ENCODE measurements at regions not wholly inside any gene's neighbourhood (a gene's known extent, or its start where the extent isn't known, plus 50 kb on each side); places are given as distances from the start of the nearest gene placed in this dataset.

- DNase-seq: no peak
Observed at GRCh38 chr3:56983427-56983826, 77.0 kb upstream of the SPATA12 start.

DNA sequence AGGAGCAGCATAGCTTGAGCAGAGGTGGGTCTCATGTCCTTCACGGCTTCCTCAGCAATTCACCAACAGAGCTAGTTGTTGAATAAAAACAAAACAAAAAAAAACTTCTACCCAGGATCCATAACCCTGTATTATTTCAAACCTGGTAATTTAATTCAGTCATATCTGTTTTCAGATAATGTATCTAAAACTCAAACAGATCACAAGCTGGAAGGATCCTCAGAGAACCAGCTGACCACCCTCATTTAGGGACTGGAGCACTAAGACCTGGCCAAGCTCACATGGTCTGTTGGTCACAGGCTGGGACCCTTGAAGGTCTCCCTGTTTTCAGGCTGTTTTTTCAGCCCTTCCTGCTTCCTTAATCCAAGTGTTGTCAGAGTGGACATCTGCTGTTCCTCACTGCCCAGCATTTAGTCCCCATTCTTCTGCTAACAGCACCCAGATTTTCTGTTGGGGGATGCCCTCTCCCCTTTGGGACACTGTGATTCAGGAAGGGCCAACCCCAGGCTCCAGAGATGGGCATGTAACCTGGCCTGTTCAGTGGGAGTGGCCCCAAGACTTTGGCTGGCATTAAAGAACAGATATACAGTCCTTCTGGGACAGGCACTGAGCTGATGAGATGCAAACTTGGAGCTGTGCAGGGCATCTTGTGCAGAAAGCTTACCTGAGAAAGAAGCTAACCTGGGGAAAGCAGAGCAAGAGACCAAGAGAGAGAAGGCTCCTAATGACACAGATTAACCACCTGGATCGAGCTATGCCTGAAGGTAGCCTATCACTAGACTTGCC, 78.8 kb upstream of the SPATA12 start:
- DNase-seq: no peak

DNA sequence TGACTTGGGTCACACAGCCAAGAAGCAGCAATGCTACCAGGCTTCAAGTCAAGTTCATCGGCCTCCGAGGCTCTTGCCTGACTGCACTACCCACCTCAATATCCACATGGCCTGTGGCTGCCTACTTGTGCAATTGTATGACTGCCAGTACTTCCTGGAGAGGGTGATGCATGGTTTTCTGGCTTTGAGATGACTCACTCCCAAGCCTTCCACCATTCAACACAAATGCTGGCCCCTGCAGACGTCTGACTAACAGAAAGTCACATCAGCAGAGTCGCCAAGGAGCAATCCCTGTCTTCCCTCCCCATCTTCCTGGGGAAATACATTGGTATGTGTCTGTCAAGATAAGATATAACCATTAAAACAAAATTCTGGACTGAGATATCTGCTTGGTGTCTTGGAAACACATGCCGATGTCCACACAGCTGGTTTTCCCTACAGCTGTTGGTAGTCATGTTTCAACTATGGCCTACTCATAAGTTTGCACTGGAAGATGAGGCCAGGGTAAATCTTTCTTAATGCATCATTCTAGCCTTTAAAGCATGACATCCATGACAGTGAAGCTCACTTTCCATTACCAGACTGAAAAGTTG, 79.6 kb upstream of the SPATA12 start:
- peak in 2 of 5 experiments; percentile 23 to 77 for DNase-seq

DNA sequence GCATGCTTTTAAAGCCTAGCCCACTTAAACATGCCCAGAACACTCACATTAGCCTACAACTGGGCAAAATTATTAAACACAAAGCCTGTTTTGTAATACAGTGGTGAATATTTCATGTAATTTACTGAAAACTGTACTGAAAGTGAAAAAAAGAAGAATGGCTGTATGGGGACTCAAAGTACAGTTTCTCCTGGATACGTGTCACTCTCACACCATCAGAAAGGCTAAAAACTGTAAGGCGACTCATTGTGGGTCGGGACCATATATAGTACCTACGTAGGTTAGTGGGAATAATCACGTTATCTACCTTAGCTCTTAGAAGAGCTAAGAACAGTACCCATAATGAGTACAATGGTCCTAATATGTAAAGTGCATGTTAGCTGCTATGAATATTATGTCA, 80.2 kb upstream of the SPATA12 start:
- DNase-seq: no peak

DNA sequence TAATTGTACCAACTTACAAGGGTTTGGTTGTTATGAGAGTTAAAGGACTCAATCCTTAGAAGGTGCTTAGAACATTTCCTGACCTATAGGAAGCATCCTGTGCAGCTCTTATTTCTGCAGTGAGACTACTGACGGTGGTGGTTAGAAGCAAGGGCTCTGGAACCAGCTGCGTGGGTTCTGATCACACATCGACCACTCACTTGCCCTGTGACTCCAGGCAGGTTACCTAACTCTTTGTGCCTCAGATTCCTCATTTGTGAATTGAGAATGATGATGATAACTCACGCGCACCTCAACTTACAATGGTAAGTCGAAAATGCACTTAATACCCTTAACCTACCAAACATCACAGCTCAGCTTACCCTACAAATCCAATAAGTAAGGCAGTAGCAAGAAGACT, 80.7 kb upstream of the SPATA12 start:
- no peak for DNase-seq

GRCh38 chr3:56977561-56977889, 82.9 kb upstream of the SPATA12 start:
- no peak for DNase-seq

DNA sequence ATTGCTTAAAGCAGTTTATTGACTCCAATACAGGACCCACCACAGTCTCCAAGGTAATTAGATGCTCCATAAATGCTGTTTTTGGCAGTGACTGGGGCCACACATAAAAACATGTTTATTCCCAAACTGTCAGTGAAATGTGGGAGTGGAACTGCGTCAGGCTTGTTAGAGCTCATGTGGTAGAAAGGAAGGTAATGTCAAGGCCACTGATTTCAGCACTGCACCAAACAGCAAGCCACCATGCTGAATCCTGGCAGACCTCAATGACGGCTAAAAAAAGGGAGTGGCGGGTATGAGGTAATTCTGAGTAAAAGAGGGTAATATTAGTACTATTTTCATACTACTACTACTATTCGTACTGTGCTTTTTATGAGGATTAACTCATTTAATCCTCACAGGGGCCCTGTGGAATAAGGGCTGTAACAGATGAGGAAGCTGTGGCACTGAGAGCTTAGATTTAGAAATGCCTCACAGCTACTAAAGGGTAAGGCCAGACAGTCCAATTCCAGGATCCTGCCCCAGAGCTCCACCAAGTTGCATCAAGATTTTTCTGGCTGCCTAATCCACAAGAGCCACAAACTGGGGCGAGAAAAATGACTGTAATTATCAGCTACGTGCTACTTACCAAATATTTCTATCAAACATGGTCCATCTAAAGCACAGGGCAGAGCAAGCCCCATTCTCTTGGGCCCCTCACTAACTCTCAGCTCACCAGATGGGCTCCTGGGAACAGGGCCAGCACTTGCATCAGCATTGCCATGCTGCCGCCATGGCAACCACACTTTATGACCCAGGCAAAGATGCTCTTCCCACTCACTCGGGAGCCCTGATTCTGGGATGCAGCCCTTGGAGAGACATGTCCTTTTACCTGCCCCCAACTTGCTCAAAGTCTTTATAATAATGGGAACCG, 83.6 kb upstream of the SPATA12 start:
- no peak for DNase-seq

DNA sequence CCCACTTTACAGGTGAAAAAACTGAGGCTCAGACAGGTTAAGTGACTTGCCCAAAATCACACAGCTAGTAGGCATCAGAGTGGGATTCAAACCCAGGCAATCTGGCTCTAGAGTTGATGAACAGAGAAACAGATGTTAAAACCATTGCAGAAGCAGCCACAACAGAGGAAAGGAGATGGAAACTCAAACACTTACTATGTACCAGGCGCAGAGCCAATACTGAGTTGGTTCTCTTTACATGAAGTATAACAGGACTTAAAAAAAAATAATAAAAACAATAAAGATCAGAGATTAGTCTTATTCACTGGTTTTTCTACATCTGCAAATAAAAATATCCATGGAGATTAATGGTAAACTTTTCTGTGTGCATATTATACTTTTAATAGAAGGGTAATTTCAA, 84.9 kb upstream of the SPATA12 start:
- no peak for DNase-seq

DNA sequence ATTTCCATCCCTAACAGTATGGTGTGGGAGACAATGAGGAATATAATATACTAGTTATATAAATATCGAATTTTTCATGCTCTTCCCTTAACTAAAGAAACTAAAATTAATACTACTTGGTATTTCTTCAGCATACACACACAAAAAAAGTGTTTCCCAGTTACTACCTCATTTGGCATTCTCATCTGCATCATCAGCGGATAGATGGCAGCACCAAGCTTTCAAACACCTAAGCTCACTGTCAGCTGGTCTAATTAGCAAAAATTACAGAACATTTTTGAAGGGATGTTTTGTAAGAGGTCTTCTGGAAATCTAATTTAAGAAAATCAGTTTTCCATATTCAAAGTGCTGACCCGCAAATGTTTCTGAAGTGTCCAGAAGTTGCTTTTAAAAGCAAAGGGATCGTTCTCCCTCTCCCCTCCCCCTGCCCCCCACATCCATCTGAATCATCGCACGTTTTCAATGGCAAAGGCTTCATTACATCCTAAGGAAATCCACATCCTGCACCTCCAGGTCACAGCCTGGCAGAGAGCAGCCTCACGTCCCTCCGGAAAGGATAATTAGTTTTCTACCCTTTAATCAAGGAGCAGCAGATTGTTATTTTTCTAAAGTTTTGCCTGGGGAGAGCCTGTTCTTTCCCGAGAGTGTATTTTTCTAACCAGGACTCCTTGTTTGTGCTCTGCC, 86.1 kb upstream of the SPATA12 start:
- no peak for DNase-seq

- DNase-seq: no peak
Observed at GRCh38 chr3:56971816-56972215, 88.6 kb upstream of the SPATA12 start.

DNA sequence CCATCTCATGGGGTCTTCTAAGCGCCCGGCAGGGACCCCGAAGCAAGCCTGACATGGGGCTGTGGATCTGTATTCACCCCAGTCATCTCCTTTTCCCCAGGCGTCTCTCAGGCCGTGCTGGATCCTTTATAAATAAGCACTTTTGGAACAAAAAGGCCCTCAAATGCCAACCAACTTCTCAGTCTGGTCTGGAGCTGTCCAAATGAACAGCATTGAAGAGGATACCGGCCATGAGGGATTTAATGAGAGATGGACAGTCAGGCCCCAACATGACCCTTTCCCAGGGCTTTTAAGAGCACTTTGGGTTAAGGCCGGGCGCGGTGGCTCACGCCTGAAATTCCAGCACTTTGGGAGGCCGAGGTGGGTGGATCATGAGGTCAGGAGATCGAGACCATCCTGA, 89.2 kb upstream of the SPATA12 start:
- DNase-seq: no peak

DNA sequence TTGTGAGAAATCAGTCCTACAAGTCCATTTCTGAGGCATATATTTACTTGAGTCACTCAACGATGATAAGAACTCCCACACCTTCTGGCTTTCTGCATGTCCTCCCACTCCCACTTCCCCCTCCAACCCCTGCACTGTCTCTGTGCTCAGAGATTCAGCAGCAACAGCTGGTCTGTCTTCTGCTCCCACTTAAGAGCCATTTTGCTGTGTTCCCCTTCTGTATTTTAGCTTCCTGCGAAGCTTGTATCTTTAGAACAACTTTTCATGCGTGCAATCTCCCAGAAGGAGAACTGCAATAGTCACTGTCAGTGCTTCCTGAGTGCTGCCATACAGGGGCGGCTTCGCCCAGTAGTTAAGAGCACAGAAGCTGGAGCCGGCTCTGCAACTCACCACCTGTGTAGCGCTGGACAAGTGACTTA, 90.0 kb upstream of the SPATA12 start:
- DNase-seq: no peak

DNA sequence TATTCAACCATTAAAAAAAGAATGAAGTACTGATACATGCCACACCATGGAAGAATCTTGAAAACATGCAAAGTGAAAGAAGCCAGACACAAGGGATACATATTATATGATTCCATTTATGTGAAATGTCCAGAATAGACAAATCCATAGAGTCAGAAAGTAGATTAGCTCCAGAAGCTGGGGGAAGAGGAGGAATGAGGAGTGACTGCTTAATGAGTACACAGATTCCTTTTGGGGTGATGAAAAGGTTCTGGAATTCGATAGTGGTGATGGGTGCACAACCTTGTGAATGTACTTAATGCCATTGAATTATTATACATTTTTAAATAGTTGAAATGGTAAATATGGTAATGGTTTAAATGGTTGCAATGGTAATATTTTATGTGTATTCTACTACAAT, 90.6 kb upstream of the SPATA12 start:
- no peak for DNase-seq

GRCh38 chr3:56966509-56966908, 94.0 kb upstream of the SPATA12 start:
- DNase-seq: no peak

DNA sequence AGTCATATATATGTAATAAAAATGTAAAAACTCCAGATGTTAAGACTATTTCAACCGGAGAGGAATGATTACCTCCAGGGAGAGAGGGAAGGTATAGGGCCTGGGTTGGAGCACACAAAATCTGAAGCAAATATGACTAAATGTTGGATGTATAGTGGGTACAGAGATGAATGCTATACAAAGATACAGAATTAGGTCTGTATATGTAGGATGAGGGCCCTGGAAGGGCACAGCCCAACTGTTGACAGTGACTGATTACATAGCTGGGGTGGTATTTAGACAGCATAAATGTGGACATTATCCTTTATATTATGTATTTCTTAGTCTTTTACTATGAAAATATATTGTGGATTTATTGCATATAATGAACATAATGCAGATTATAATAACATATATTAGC, 94.4 kb upstream of the SPATA12 start:
- DNase-seq: no peak

DNA sequence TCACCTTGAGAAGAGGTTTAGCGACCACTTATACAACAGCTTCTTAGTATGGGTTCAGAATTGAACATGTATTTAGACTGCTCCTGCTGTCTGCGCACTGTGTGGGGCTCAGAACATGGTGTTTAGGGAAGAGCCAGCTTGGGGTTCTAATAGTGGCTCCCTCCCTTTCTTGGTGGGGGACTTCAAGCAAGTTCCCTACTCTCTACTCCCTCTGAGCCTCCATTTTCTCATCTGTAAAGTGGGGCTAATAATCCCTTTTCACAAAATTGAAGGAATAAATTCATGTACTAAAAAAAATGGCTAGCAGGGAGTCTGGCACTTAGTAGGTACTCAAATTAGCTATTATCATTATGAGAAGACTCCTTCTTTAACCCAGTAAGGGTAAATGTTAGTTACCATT, 97.5 kb upstream of the SPATA12 start:
- DNase-seq: no peak

- no peak for DNase-seq
Observed at GRCh38 chr3:56962206-56962605, 98.3 kb upstream of the SPATA12 start.

GRCh38 chr3:56960234-56960917, 100.1 kb upstream of the SPATA12 start:
- DNase-seq: no peak

- DNase-seq: no peak
Observed at GRCh38 chr3:56958879-56959278, 101.6 kb upstream of the SPATA12 start.

GRCh38 chr3:56957522-56957921, 102.9 kb upstream of the SPATA12 start:
- no peak for DNase-seq

DNA sequence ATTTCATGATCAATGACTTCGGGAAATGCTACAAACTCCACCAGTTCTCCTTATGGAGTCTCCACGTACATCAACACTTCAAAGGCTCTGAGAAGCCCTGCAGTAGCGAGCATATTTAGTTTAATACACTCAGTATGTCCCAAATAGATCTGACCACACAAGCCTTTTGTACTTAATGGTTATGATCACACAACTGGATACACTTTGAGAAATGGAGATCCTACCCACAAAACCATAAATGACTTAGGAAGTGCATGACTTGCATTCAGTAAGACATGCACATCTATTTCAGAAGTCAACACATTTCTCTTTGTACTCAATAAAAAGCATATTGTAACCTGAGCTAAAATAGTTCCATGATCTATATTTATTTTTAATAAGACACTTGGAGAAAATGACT, 103.6 kb upstream of the SPATA12 start:
- DNase-seq: no peak

DNA sequence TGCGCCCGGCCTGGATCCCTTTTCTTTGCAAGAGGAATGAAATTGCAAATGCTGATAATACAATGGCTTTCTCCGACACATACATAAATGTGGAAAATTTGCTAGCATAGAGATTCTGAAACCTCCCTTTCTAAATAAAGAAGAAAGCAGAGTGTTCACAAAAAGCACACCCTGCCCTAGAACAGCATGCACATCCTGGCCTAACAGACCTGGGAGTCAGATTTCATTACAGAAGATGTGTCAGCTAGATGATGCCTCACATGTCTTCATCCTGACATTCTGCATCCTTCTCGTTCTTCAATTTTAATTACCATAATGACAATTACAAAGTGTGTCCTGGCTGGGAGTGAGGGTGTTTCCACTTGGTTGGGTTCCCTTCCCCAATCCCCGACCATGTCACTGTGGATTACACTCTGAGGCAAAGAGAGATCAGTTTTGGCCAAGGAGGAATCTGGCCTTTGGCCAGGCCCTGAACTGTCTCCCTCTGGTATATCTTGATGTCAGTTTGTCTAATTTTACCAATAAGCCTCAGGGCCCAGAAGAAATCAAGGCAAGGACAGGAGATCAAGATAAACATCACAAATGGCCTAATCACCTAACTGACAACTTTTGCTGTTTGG, 104.9 kb upstream of the SPATA12 start:
- no peak for DNase-seq
